ENCODE measurements at regions not wholly inside any gene's neighbourhood (a gene's known extent, or its start where the extent isn't known, plus 50 kb on each side); places are given as distances from the start of the nearest gene placed in this dataset.

DNA sequence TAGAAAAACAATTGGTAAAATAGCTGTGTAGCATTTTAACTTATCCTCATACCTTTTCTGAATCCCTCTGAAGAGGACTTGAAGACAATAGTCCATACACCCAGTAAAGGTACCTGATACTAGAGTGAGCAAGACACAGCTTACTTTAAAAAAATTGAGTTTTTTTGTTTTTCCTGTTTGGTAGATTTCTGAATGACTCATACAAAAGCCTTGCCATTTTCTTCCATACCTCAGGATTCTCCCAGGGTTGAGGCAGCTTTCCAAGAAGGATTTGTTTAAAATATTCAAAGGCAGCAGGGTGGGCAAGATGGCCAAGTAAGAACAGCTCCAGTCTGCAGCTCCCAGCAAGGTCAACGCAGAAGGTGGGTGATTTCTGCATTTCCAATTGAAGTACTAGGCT is 551.0 kb upstream of the LRATD1 start:
- no peak for TF ChIP-seq GATA3 (IDR thresholded peaks at IDR 0.05; ENCODE audit: low read depth, low read length)
- TF ChIP-seq GATA2 (IDR thresholded peaks at IDR 0.05; ENCODE audit: low read depth, low read length): no peak

All from SH-SY5Y (cell line).